ENCODE measurements at regions not wholly inside any gene's neighbourhood (a gene's known extent, or its start where the extent isn't known, plus 50 kb on each side); places are given as distances from the start of the nearest gene placed in this dataset.
"Not testable (repeated sequence)": the region's sequence is repeated elsewhere in the genome, so short reads cannot be mapped to it uniquely, and the experiment has no call there.

DNA sequence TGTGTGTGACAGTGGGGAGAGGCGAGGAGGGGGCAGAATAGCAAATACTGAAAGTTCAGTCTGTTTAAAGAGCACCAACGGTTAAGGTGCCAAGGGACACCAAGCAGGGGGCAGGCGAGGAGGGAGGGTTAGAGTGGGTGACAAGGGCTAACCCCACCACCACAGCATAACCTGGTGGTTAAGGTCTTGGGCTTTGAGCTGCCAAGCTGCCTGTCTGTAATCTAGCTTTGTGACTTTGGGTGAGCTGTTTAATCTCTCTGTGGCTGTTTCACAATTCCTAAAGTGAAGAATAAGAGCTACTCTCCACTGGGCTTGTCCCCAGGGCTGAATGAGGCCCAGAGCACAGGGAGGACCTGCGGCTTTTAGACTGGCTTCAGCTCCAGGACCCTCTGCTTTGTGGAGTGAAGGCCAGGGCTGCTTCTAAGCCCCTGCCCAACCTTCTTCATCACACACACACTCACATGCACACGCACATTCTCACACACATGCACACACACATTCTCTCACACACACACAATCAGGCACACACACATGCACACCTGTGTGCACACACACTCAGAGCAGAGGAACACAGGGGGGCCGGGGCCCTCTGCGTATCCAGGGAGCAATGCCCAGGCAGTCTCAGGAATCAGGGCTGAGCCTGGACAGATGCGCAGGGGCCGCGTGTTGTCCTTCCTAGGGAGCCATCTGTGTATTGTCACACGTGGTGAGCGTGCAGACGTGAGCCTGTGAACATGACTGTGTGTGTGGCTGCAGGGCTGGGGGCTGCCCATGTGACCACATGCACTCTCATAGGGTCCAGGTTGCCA, 101.6 kb upstream of the TARDBP start:
- no peak for DNase-seq (ENCODE audit: low read depth, low spot score)

DNA sequence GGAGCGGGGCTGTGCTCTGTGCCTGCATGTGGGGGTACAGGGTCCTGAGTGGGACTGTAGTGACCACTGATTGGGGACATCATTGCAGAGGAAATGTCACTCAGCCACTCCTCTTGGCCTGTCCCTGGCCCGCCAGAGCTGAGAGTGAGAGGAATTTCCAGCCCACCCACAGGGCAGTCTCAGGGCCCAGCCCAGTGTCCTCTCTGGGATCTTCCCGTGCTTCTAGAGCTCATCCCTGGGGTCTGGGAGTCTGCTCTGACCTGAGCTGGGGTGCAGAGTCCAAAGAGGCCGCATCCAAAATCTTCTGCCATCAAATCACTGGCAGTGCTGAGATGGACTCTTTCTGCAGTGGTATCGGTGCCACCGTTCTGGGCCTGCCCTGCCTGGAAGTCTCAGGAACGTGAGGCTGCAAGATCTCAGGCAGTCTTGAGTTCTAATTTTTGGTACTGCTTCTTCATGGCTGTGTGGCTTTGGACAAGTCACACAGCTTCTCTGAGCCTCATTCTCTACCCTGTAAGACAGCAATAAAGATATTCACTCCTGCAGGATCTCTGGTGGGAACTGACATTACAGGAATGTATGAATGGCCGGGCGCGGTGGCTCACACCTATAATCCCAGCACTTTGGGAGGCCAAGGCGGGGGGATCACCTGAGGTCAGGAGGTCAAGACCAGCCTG, 100.8 kb upstream of the TARDBP start:
- no peak for DNase-seq (ENCODE audit: low read depth, low spot score)

DNA sequence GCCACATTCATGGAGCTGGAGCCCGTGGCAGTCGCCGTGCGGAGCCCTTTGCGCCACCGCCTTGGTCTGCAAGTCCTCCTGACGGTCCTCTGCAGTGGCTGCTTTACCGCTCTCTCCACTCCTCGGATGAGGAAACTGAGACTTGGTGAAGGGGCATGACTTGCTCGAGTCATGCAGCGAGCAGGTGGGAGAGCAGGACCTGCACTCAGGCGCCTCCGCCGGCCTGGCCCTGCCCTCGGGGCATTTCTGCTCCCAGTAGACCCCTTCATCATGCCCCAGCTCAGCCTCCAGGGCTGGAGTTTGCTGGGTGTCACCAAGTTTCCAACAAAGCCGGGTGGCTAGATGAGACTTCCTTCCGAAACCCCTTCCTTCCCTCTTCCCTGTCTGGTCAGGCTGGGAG, 100.0 kb upstream of the TARDBP start:
- no peak for DNase-seq (ENCODE audit: low read depth, low spot score)

DNA sequence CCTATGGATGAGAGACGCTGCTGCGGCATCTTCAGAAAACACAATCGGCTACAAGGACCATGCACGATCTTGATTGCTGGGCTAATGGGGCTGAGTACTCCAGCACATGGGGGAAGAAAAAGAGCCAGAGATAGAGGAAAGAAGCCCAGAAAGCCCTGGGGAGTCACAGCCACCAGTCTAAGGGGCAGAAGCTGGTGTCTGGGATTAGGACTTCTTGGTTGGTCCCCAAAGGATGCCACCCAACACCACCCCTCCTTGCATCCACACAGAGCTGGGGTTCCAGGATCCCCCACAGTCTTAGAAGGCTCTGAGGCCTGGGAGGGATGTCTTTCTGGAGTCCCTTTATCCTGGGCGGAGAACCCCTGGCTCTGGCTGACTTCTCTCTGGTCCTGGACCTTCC, 98.4 kb upstream of the TARDBP start:
- DNase-seq (ENCODE audit: low read depth, low spot score), result no peak

DNA sequence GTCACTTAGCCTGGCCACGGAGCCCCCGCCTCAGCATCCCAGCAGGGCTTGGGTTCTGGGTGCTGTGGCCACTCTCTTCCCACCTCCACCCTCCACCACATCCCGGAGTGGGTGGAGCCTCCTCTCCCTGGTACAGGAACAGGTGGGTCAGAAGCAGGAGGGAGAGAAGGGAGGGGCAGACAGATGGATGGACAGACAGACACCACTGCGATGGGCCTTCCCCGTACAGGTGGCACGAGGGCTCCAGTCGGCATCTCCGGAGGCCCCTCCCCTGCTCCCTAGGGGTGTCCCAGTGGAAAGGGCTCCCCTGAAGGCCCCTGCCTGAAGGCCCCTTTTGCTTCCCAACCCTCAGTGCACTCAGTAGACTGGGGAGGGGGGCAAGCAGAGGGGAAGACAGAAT, 96.9 kb upstream of the TARDBP start:
- DNase-seq (ENCODE audit: low read depth, low spot score), result no peak

DNA sequence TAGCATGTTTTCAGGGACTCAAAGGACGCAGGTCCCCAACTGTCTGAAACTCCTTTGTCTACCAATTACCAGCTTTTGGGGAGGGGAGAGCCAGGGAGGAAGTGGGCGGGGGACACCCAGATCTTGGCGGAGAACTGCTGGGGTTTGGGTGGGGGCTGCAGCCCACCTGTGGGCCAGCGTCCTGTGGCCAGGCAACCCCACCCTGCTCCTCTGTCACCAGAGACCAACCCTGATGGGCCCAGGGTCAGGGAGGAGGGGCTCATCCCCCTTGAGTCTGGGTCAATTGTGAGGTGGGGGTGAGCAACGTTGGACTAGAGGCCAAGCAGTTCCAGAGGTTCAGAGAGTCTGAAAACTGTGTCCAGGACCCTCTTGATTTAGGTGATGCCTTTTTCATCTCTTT, 96.1 kb upstream of the TARDBP start:
- DNase-seq (ENCODE audit: low read depth, low spot score), result no peak

DNA sequence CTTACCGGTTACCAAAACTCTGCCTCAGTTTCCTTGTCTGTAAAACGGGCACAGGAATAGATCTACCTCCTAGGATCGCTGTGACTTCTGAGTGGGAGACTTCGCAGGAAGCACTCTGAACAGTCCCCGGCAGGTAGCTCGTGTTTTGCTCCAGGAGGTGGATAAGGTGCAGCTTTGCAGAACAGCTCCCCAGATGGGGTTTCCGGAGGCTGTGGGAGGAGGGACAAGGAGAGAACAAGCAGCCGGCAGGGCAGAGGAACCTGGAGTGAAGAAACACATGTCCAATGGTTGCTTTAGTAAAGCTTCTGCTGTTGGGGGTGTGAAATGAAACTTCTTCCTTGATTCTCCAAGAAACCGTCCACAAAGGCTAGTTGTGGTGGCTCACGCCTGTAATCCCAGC, 95.5 kb upstream of the TARDBP start:
- no peak for DNase-seq (ENCODE audit: low read depth, low spot score)

DNA sequence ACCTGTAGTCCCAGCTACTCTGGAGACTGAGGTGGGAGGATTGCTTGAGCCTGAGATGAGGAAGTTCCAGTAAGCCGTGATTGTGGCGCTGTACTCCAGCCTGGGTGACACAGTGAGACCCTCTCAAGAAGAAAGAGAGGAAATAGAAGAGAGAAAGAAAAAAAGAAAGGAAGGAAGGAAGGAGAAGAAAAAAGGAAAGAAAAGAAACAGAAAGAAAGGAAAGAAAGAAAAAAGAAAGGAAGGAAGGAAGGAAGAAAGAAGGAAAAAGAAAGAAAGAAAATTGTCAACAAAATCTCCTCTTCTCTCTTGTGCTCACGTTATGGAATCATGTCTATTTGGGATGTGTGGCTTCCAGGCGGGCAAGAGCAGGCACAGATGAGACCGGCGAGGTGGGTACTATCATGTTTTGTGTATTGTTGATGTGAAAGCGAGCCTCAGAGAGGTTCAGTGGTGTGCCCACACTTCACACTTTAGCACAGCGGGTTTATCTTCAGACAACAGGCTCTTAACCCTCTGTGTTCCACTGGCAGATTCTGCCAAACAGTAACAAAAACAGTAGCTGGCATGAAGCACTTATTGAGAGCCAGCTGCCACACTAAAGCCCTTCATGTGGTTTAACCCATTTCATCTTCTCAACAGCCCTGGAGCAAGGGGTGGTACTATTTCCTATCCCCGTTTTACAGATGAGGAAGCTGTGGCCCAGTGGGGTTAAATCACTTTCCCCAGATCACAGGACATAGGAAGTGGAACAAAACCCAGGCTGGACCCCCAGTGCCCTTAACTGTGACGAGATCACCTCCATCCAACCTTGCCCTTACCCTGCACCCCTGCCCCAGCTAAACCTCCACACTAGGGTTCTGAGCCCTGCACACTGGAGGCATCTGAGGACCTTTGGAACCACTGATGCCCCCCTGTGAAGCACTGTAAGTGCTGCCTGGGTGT, 94.7 kb upstream of the TARDBP start:
- DNase-seq (ENCODE audit: low read depth, low spot score), result no peak

DNA sequence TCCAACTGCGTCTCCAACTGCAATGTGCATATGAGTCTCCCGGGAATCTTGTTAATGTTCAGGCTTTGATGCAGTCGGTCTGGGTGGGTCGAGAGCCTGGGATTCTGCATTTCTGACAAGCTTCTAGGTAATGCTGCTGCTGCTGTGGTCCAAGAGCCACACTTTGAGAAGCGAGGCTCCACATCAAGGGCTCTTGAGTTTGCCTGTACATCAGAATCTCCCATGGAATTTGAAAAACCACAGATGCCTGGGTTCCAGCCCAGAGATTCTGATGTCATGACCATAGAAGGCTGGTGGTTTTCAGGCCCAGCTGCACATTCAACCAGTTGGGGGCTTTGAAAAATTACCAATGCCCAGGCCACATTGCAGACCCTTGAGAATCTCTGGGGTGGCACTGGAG, 93.9 kb upstream of the TARDBP start:
- no peak for DNase-seq (ENCODE audit: low read depth, low spot score)

DNA sequence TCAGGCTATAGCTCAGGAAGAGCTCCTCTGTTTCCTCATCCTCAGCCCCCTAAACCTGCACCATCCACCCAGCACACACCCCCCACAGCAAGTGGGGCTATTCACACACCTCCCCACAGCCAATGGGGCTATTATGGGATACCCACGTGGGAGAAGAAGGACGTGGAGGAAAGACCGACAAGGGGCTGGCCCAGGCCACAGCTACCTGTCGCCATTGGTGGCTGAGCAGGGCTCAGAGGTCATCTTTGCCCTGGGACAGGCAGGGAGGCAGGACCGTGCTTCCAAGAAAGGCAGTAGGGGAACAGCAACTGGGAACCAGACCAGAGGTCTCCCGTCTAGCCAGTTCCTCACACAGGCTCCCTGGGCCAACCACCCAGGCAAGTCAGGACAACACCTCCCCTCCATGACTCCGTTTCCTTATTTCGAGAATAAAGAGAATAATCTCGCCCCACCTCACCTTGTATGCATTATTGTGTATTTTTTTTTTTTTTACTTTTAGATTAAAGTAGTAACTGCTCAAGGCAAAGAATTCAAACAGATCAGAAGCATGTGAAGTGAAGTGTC, 92.3 kb upstream of the TARDBP start:
- DNase-seq (ENCODE audit: low read depth, low spot score), result no peak

DNA sequence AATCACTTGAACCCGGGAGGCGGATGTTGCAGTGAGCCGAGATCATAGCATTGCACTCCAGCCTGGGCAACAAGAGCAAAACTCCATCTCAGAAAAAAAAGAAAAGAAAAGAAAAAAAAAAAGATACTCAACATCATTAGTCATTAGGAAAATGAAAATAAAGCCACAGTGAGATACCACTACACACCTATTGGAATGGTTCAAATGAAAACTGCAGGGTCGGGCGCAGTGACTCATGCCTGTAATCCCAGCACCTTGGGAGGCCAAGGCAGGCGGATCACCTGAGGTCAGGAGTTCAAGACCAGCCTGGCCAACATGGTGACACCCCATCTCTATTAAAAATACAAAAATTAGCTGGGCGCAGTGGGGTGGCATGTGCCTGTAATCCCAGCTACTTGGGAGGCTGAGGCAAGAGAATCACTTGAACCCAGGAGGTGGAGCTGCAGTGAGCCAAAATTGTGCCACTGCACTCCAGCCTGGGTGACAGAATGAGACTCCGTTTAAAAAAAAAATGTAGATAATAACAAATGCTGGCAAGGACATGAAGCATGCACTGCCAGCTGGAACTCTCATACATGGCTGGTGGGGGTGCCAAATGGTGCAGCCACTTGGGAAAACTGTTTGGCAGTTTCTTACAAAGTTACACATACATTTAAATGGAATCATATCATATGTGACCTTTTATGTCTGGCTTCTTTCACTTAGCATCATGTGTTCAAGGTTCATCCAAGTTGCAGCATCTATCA, 90.0 kb upstream of the TARDBP start:
- DNase-seq (ENCODE audit: low read depth, low spot score), result not testable (repeated sequence)

DNA sequence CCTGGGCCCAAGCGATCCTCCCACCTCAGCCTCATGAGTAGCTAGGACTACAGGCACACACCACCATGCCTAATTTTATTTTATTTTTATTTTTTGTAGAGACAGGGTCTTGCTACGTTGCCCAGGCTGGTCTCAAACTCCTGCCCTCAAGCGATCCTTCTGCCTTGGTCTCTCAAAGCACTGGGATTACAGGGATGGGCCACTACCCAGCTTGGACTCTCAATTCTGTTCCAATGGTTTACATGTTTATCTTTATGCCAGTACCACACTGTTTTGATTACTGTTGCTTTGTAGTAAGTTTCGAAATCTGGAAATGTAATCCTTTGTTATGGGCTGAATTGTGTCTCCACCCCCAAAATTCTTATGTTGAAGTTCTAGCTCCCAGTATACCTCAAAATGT, 88.4 kb upstream of the TARDBP start:
- DNase-seq (ENCODE audit: low read depth, low spot score), result no peak

DNA sequence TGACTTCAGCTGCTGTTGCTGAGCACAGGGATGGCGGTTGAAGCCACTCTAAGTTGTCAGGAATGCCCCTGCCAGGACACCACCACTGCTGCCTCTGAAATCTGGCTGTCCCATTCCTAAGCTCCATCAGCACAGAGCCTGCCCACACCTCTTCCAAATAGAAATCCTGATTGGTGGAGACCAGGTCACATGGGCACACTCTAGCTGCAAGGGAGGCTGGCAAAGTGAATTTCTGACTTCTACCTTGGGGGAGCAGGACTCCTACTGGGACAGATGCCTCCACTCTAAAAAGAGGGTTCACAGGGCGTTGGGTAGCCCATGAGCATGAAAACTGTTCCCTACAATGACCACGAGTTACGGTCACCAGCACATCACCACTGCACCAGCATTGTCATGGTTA, 83.8 kb upstream of the TARDBP start:
- no peak for DNase-seq (ENCODE audit: low read depth, low spot score)

DNA sequence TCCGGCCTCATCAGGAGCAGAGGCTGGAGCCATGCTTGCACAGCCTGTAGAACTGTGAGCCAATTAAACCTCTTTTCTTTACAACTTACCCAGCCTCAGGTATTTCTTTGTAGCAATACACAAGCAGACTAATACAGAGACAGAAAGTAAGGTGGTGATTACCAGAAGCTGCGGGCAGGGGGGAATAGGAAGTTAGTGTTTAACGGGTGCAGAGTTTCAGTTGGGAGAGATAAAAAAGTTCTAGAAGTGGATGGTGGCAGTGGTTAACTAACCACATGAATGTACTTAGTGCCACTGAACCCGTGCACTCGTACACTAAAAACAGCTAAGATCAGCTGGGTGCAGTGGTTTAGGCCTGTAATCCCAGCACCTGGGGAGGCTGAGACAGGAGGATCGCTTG, 80.4 kb upstream of the TARDBP start:
- DNase-seq (ENCODE audit: low read depth, low spot score), result no peak

DNA sequence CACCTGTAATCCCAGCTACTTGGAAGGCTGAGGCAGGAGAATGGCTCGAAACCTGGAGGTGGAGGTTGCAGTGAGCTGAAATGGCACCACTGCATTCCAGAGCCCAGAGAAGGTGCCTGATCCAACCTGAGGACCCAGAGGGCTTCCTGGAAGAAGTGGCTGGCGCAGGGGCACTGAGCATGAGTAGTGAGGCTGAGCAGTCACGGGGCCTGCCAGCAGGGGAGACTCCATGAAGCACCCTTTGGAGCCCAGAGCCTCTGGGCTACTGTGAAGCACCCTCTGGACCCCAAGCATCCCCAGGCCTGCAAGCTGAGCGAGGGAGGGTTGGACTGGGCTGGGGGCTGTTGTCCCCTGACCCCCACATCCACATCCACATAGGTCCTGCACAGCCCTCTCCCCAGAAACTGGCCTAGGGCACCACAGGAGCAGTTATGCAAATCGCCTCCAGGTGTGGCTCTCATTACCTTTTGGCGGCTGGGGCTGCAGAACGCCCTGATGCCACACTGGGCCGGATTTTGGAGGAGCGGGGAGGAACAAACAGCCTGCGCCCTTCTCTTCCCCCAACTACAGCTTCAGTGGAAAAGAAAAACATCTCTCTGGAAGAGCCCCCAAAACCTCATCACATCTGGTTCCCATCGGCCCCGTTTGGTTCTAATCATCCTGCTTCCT, 78.2 kb upstream of the TARDBP start:
- DNase-seq (ENCODE audit: low read depth, low spot score), result no peak

DNA sequence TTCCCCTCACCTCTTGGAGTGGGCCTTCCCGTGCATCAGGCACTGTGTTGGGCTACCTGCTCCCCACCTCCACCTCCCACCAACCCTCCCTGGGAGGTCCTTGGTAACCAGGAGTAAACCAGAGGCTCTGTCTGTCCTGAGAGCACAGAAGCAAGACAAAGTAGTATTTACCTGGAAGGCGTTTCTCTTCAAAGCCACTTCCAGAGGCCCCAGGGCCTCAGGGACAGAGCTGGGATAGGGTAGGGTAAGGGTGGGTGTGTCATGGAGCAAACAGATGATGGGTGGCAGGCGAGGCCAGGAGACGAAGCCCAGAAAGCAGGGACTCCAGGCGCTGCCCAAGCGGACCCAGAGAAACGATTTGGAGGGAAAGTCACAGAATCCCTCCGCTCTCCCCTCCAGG, 77.2 kb upstream of the TARDBP start:
- no peak for DNase-seq (ENCODE audit: low read depth, low spot score)

DNA sequence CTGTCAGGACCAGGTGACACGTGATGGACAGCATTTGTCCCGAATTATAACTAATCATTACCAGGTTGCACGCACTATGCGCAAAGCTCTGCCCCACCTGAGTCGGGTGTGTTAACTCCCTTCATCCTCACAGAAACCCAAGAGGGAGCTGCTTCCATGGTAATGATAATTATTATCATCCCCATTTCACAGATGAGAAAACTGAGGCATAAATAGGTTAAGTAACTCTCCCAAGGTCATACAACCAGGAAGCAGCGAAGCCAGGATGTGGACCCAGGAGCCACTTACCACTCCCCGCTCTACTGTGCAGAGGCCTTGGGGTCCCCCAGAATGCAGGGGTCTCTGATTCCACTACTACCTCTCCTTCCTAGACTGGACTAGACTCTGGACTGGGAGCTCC, 76.7 kb upstream of the TARDBP start:
- no peak for DNase-seq (ENCODE audit: low read depth, low spot score)

DNA sequence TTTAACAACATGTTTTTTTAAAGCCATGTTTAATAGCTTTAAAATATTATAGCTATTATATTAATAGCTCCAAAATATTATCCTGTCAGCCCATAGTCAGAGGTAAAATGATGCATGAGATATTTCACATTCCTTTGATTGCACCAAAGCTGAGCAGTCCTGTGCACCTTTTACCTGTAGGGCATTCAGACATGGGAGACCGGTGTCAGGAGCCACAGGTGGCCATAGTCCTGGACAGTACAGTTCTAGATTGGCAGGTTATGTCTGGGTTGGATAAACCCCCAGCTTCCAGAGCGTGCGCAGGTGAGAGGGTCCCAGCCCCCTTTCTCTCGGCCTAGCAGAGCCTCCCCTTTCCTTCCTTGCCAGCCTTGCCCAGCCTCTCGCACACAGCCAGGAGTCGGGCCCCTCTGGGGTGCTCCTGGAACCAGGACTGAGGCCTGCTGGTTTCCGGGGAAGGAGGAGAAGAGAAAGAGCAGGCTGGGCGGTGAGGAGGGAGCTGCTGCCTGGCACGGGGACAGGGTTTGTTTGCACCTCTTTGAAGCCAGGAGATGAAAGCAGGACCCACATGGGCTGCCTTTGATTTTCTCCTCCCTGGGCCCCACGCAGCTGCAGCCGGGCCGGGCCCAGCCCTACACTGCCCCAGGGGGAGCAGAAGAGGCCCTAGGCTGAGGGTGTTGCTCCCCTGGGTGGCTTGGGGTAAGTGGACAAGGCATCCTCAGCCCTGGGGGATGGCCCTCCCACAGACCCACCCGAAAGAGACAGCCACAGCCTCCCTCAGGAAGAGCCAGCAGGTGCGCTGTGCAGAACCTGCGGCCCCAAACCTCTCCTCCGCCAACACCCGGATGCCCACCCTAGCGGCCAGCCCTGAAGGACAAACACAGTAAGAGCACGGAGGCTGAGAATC, 75.2 kb upstream of the TARDBP start:
- no peak for DNase-seq (ENCODE audit: low read depth, low spot score)

DNA sequence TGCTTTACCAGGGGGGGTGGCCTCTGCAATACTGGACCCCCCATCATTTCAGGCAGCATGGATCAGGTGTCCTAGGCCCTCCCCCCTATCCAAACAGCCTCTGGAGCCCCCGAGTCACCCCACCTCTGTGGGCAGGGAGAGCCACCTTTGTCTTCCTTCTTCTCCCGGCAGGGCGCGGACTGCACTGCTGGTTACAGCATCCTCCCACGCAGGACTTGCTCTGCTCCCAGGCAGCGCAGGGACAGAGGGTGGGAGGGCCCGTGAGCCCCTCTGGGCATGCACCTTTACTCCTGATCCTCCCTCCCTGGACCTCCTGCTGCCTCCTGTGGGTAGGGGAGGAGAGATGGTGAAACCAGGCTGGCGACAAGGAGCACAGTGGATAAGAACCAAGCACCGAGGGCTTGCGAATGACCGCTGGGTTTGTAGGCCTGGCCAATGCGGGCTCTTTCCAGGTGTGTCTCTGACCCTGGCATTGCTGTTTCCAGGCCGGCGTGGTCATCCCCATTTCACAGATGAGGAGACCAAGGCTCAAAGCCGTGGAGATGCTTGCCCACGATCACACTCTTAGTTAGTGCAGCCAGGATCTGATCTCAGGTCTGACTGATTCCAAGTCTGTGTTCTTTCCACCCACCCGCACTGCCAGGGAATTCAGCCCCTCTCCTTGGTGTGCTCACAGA, 73.6 kb upstream of the TARDBP start:
- DNase-seq (ENCODE audit: low read depth, low spot score), result no peak

Data from activated CD4-positive, CD25-positive, alpha-beta regulatory T cell treated with anti-CD3 and anti-CD28 coated beads, Interleukin-2, amount 50 U/mL, for 16 hours (primary cell).